ES-I3 (cell line): ENCODE measurements at regions not wholly inside any gene's neighbourhood (a gene's known extent, or its start where the extent isn't known, plus 50 kb on each side); places are given as distances from the start of the nearest gene placed in this dataset.

Experiments
- H3K36me3 ChIP-seq: 2 replicates; pipeline ENCODE4 v1.6.1; 2013; ENCODE audit warnings: mild to moderate bottlenecking, low read length, control low read depth, moderate library complexity; ENCODE audit not compliant: insufficient read depth
- H3K4me1 ChIP-seq: 2 replicates; pipeline ENCODE4 v1.6.1; 2013; ENCODE audit warnings: mild to moderate bottlenecking, control low read depth, low read length; ENCODE audit not compliant: insufficient read depth
- H3K9ac ChIP-seq: 2 replicates; pipeline ENCODE4 v1.6.1; 2013; ENCODE audit warnings: low read depth, mild to moderate bottlenecking, low read length, moderate library complexity
- H3K9me3 ChIP-seq: 2 replicates; pipeline ENCODE4 v1.6.1; 2013; ENCODE audit warnings: mild to moderate bottlenecking, low read length, moderate library complexity; ENCODE audit not compliant: control insufficient read depth, insufficient read depth

GRCh38 chr5:62948301-62948700, 369.7 kb downstream of the LRRC70 start:
- Histone ChIP-seq H3K4me1 (no peaks in the 10 kb centered on the region), H3K36me3 (no peaks in the 10 kb centered on the region), H3K9ac (no peak overlapping the region), H3K9me3 (no peaks in the 10 kb centered on the region)

- no peaks in the 10 kb centered on the region for H3K36me3 ChIP-seq
- H3K9ac ChIP-seq: no peak overlapping the region
These were observed 363.8 kb downstream of the LRRC70 start for GRCh38 chr5:62942384-62942783.

GRCh38 chr5:62938927-62939326, 360.3 kb downstream of the LRRC70 start:
- no peaks in the 10 kb centered on the region for H3K36me3 ChIP-seq
- H3K4me1 ChIP-seq: no peaks in the 10 kb centered on the region; the same call in 1 of the 2 replicates
- H3K9me3 ChIP-seq: no peaks in the 10 kb centered on the region
- H3K9ac ChIP-seq: no peak overlapping the region

More at GRCh38 chr5:62942384-62942783, 363.8 kb downstream of the LRRC70 start:
- Histone ChIP-seq H3K9me3 (no peaks in the 10 kb centered on the region), H3K4me1 (no peaks in the 10 kb centered on the region; the same call in 1 of the 2 replicates)

GRCh38 chr5:62937661-62938558, 359.3 kb downstream of the LRRC70 start:
- Histone ChIP-seq H3K36me3 (no peaks in the 10 kb centered on the region), H3K4me1 (no peaks in the 10 kb centered on the region; the same call in 1 of the 2 replicates), H3K9ac (no peak overlapping the region), H3K9me3 (no peaks in the 10 kb centered on the region)

GRCh38 chr5:62935660-62936059, 357.0 kb downstream of the LRRC70 start:
- Histone ChIP-seq H3K9me3 (no peaks in the 10 kb centered on the region), H3K36me3 (no peaks in the 10 kb centered on the region), H3K4me1 (no peaks in the 10 kb centered on the region; the same call in 1 of the 2 replicates), H3K9ac (no peak overlapping the region)

GRCh38 chr5:62934319-62934718, 355.7 kb downstream of the LRRC70 start:
- Histone ChIP-seq H3K9ac (no peak overlapping the region), H3K9me3 (no peaks in the 10 kb centered on the region), H3K4me1 (no peaks in the 10 kb centered on the region; the same call in 1 of the 2 replicates), H3K36me3 (no peaks in the 10 kb centered on the region)

GRCh38 chr5:62933261-62933660, 354.6 kb downstream of the LRRC70 start:
- Histone ChIP-seq H3K9me3 (no peaks in the 10 kb centered on the region), H3K9ac (no peak overlapping the region), H3K36me3 (no peaks in the 10 kb centered on the region), H3K4me1 (no peaks in the 10 kb centered on the region)

GRCh38 chr5:62931153-62931950, 352.7 kb downstream of the LRRC70 start:
- Histone ChIP-seq H3K4me1 (no peaks in the 10 kb centered on the region), H3K36me3 (no peaks in the 10 kb centered on the region), H3K9ac (no peak overlapping the region), H3K9me3 (no peaks in the 10 kb centered on the region)

GRCh38 chr5:62922191-62922590, 343.6 kb downstream of the LRRC70 start:
- no peak overlapping the region for H3K9ac ChIP-seq
- no peaks in the 10 kb centered on the region for H3K4me1 ChIP-seq
- H3K36me3 ChIP-seq: no peaks in the 10 kb centered on the region

GRCh38 chr5:62920856-62921255, 342.2 kb downstream of the LRRC70 start:
- H3K9ac ChIP-seq: no peak overlapping the region
- no peaks in the 10 kb centered on the region for H3K36me3 ChIP-seq
- H3K4me1 ChIP-seq: no peaks in the 10 kb centered on the region
- no peaks in the 10 kb centered on the region for H3K9me3 ChIP-seq

More at GRCh38 chr5:62922191-62922590, 343.6 kb downstream of the LRRC70 start:
- no peaks in the 10 kb centered on the region for H3K9me3 ChIP-seq

- Histone ChIP-seq H3K36me3 (no peaks in the 10 kb centered on the region), H3K4me1 (no peaks in the 10 kb centered on the region), H3K9ac (no peak overlapping the region), H3K9me3 (no peaks in the 10 kb centered on the region)
These were observed 330.7 kb downstream of the LRRC70 start for GRCh38 chr5:62909326-62909725.

GRCh38 chr5:62902126-62902525, 323.5 kb downstream of the LRRC70 start:
- H3K9me3 ChIP-seq: no peaks in the 10 kb centered on the region
- H3K36me3 ChIP-seq: no peaks in the 10 kb centered on the region
- no peaks in the 10 kb centered on the region for H3K4me1 ChIP-seq
- no peak overlapping the region for H3K9ac ChIP-seq

- no peak overlapping the region for H3K9ac ChIP-seq
- H3K36me3 ChIP-seq: no peaks in the 10 kb centered on the region
- no peaks in the 10 kb centered on the region for H3K4me1 ChIP-seq
- H3K9me3 ChIP-seq: no peaks in the 10 kb centered on the region
These were observed 322.4 kb downstream of the LRRC70 start for GRCh38 chr5:62900976-62901375.

GRCh38 chr5:62896121-62896893, 317.7 kb downstream of the LRRC70 start:
- Histone ChIP-seq H3K36me3 (no peaks in the 10 kb centered on the region), H3K4me1 (no peaks in the 10 kb centered on the region), H3K9ac (no peak overlapping the region), H3K9me3 (no peaks in the 10 kb centered on the region)
